ENCODE measurements at regions not wholly inside any gene's neighbourhood (a gene's known extent, or its start where the extent isn't known, plus 50 kb on each side); places are given as distances from the start of the nearest gene placed in this dataset.

DNA sequence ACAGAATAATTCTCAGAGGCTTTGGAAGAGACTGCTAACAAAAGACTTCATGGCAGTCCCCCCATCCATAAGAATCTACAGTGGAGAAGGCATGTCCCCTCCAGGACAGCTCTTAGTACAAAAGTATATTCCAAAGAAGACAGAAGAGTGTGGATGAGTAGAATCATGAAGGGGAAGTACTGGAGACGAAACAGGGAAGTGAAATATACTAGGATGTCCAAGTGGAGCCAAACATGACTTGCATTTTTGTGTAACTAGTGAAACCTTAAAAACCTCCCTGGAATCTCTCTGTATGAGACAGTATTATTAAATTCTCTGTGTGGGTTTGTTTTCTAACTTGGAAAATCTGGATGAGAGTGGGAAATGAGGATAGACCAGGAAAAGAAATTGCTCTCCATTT lies 312.4 kb downstream of the RSL24D1 start:
- Histone ChIP-seq H3K9me3 (peaks cover 0 to 13% (median 2%) of the 10 kb centered on the region in 4 donors), H3K4me3 (no peak overlapping the region), H3K4me1 (no peaks in the 10 kb centered on the region), H3K36me3 (no peaks in the 10 kb centered on the region), H3K27me3 (no peaks in the 10 kb centered on the region), H3K27ac (replicated peaks in 1 of 4) (no peak overlapping the region)
- DNase-seq (ENCODE audit: extremely low spot score) = no peak
- no peak for TF ChIP-seq EP300 (IDR thresholded peaks at IDR 0.05)
- intact Hi-C loops (cut with DNase I) = no loop called here
- WGBS = 0% methylated on average over 1 of the region's 1 CpG

DNA sequence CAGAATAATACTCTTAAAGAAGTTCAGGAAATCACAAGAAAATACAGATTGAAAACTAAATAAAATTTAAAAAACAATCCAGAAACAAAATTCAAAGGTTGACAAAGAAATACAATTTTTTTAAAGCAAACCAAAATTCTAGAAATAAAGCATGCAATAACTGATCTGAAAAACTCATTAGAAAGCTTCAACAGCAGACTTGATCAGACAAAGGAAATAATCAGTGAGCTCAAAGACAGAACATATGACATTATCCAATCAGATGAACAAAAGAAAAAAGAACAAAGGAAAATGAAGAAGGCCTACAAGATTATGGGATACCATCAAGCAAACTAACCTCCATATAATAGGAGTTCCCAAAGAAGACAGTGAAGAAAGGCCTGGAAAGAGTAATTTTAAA lies 336.8 kb downstream of the RSL24D1 start:
- H3K27me3 ChIP-seq = no peaks in the 10 kb centered on the region
- DNase-seq (ENCODE audit: extremely low spot score) = no peak
- H3K9me3 ChIP-seq = peaks cover 0 to 15% (median 10%) of the 10 kb centered on the region in 4 donors
- no peak overlapping the region for H3K27ac ChIP-seq (replicated peaks in 1 of 4)
- H3K4me3 ChIP-seq = no peak overlapping the region
- intact Hi-C loops (cut with DNase I) = no loop called here
- no peaks in the 10 kb centered on the region for H3K4me1 ChIP-seq
- no peaks in the 10 kb centered on the region for H3K36me3 ChIP-seq
- TF ChIP-seq POLR2AphosphoS5 (IDR thresholded peaks at IDR 0.05) (no peak), POLR2A (IDR thresholded peaks at IDR 0.05; ENCODE audit: low read depth) (no peak), EP300 (IDR thresholded peaks at IDR 0.05) (no peak)
- TF ChIP-seq, protein P1, sequence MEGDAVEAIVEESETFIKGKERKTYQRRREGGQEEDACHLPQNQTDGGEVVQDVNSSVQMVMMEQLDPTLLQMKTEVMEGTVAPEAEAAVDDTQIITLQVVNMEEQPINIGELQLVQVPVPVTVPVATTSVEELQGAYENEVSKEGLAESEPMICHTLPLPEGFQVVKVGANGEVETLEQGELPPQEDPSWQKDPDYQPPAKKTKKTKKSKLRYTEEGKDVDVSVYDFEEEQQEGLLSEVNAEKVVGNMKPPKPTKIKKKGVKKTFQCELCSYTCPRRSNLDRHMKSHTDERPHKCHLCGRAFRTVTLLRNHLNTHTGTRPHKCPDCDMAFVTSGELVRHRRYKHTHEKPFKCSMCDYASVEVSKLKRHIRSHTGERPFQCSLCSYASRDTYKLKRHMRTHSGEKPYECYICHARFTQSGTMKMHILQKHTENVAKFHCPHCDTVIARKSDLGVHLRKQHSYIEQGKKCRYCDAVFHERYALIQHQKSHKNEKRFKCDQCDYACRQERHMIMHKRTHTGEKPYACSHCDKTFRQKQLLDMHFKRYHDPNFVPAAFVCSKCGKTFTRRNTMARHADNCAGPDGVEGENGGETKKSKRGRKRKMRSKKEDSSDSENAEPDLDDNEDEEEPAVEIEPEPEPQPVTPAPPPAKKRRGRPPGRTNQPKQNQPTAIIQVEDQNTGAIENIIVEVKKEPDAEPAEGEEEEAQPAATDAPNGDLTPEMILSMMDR (IDR thresholded peaks at IDR 0.05) = no peak

DNA sequence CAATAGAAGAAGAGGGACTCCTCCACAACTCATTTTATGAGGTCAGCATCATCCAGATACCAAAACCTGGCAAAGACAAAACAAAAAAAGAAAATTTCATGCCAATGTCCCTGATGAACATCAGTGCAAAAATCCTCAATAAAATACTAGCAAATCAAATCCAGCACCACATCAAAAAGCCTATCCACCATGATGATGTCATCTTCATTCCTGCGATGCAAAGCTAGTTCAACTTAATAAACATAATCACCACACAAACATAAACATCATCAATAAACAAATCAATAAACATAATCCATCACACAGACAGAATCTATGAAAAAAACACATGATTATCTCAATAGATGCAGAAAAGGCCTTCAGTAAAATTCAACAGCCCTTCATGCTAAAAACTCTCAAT lies 342.1 kb downstream of the RSL24D1 start:
- no peak for TF ChIP-seq POLR2AphosphoS5 (IDR thresholded peaks at IDR 0.05)
- TF ChIP-seq, protein P1 (IDR thresholded peaks at IDR 0.05) = no peak
- TF ChIP-seq POLR2A (IDR thresholded peaks at IDR 0.05; ENCODE audit: low read depth) = no peak
- Histone ChIP-seq H3K36me3 (no peaks in the 10 kb centered on the region), H3K4me1 (no peaks in the 10 kb centered on the region), H3K9me3 (peaks cover 0 to 9% (median 6%) of the 10 kb centered on the region in 4 donors), H3K27ac (replicated peaks in 1 of 4) (no peak overlapping the region), H3K27me3 (no peaks in the 10 kb centered on the region), H3K4me3 (no peak overlapping the region)
- WGBS = 100% methylated on average over 1 of the region's 1 CpG
- no peak for DNase-seq (ENCODE audit: extremely low spot score)
- intact Hi-C loops (cut with DNase I) = no loop called here

DNA sequence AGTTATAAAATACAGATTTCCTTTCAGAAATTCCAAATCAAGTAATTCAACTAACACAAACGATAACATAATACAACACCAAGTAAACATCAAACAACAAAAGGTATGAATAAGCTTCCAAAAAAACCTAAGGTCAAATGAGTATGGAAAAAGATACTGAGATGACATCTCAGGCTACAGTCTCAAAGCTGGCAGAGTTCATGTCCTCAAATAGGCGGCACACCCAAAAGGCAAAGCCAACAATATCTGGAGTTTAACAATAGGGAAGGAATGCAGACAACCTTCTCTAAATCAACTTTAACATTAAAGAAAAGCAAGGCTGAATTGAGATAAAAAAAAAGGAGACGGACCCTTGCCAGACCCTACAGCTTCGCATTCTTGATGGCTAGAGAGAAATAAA lies 346.6 kb downstream of the RSL24D1 start:
- H3K27ac ChIP-seq (replicated peaks in 1 of 4) = no peak overlapping the region
- no peaks in the 10 kb centered on the region for H3K9me3 ChIP-seq
- intact Hi-C loops (cut with DNase I) = no loop called here
- H3K4me3 ChIP-seq = no peak overlapping the region
- DNase-seq (ENCODE audit: extremely low spot score) = no peak
- H3K27me3 ChIP-seq = no peaks in the 10 kb centered on the region
- TF ChIP-seq EP300 (IDR thresholded peaks at IDR 0.05) (no peak), POLR2AphosphoS5 (IDR thresholded peaks at IDR 0.05) (no peak), POLR2A (IDR thresholded peaks at IDR 0.05; ENCODE audit: low read depth) (no peak)
- TF ChIP-seq, protein P1 (IDR thresholded peaks at IDR 0.05) = no peak
- H3K4me1 ChIP-seq = no peaks in the 10 kb centered on the region
- H3K36me3 ChIP-seq = no peaks in the 10 kb centered on the region
- 58% methylated on average over 4 of the region's 4 CpGs for WGBS

DNA sequence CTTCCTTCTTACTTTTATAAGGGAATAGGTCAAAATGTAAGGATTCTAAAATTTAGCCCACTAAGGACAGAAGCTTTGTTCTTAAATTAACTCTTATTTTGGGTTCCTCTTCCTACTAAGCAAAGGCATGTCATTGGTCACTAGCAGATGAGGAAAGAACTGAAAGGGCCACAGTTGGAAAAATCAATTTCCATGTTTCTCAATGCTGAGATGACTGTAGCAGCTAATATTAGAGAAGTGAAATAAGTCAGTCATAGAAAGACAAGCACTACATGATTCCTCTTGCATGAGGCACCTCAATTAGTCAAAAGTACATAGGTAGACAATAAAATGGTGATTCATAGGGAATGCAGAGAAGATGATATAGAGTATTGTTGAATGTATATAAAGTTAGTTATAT lies 353.7 kb downstream of the RSL24D1 start:
- Histone ChIP-seq H3K4me1 (no peaks in the 10 kb centered on the region), H3K27ac (replicated peaks in 1 of 4) (no peak overlapping the region), H3K36me3 (no peaks in the 10 kb centered on the region), H3K27me3 (no peaks in the 10 kb centered on the region), H3K4me3 (no peak overlapping the region), H3K9me3 (no peaks in the 10 kb centered on the region)
- intact Hi-C loops (cut with DNase I) = no loop called here
- no peak for DNase-seq (ENCODE audit: extremely low spot score)
- no peak for TF ChIP-seq POLR2AphosphoS5 (IDR thresholded peaks at IDR 0.05)
- no peak for TF ChIP-seq POLR2A (IDR thresholded peaks at IDR 0.05; ENCODE audit: low read depth)
- TF ChIP-seq, protein P1 (IDR thresholded peaks at IDR 0.05) = no peak
- no peak for TF ChIP-seq EP300 (IDR thresholded peaks at IDR 0.05)

Measured in esophagus muscularis mucosa (tissue), 4 donors.